ENCODE measurements at regions not wholly inside any gene's neighbourhood (a gene's known extent, or its start where the extent isn't known, plus 50 kb on each side); places are given as distances from the start of the nearest gene placed in this dataset.

DNA sequence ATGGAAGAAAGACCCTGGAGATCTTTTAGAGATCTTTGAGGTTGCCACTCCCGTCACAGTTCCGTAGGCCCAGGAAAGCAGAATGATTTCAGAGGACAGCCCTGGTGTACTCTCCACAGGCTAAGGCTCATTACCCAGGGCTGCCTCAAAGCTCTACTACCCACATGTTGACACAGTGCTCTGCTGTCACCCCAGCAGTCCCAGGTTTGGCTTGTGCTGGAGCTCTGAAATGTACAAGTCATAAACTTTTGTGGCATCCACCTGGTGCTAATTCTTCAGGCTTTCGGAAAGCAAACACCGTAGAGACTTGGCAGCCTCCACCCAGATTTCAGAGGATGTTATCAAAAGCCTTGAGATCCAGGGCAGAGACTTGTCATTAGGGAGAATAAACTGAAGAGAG is 136.5 kb downstream of the MTRR start:
- POLR2A ChIA-PET (ENCODE audit: partially characterized antibody) = no interaction called here
- 90% methylated on average over 4 of the region's 4 CpGs; no CpG with 5 or more reads in 1 of the 2 experiments for WGBS, 2 experiments (ENCODE audit: extremely low coverage in 1 of 2, insufficient coverage in 1 of 2, insufficient read length in 1 of 2, insufficient replicate concordance in 2 of 2, low coverage in 1 of 2, low lambda C conversion rate in 2 of 2, missing lambda C conversion rate in 1 of 2)
- no peak for DNase-seq (ENCODE audit: low read depth in 1 of 2, low spot score in 2 of 2)

More for the DNA sequence above, 136.5 kb downstream of the MTRR start:
- Histone ChIP-seq H4K8ac (ENCODE audit: extremely low read depth, insufficient read depth, low read length) (no peak overlapping the region), H3K23me2 (ENCODE audit: low read depth, low read length) (no peaks in the 10 kb centered on the region), H3K27ac (ENCODE audit: low read depth, low read length) (no peak overlapping the region), H2BK120ac (replicated peaks; ENCODE audit: low read depth, low read length) (no peak overlapping the region), H4K20me1 (replicated peaks in 1 of 2; ENCODE audit: control insufficient read depth in 1 of 2, insufficient read depth in 2 of 2, low read length in 2 of 2) (no peaks in the 10 kb centered on the region), H4K5ac (ENCODE audit: insufficient read length, low read depth, low read length) (no peak overlapping the region), H3K36me3 (ENCODE audit: control insufficient read depth in 2 of 4, insufficient read depth in 4 of 4, low read length in 3 of 4) (no peaks in the 10 kb centered on the region), H3K4ac (replicated peaks; ENCODE audit: insufficient read length, low read depth, low read length) (no peak overlapping the region), H2BK20ac (ENCODE audit: low read length) (no peak overlapping the region), H3K9me3 (ENCODE audit: insufficient read depth in 2 of 2, low read depth in 1 of 2, low read length in 1 of 2) (no peaks in the 10 kb centered on the region), H2AFZ (ENCODE audit: low read length) (no peak overlapping the region), H3K27me3 (replicated peaks in 1 of 4; ENCODE audit: control insufficient read depth in 3 of 4, extremely low read depth in 1 of 4, insufficient read depth in 3 of 4, low read length in 3 of 4) (no peaks in the 10 kb centered on the region), H3K4me2 (ENCODE audit: insufficient read depth in 1 of 2, low read depth in 2 of 2, low read length in 2 of 2) (no peak overlapping the region), H2BK12ac (ENCODE audit: low read depth, low read length) (no peak overlapping the region), H3K4me1 (replicated peaks in 1 of 4; ENCODE audit: control insufficient read depth in 3 of 4, insufficient read depth in 4 of 4, low read length in 3 of 4) (no peaks in the 10 kb centered on the region), H2BK15ac (ENCODE audit: low read length) (no peak overlapping the region), H3K56ac (replicated peaks; ENCODE audit: insufficient read length, low read depth, low read length) (no peak overlapping the region), H3K79me1 (ENCODE audit: low read depth, low read length) (no peaks in the 10 kb centered on the region), H3K9ac (replicated peaks in 1 of 4; ENCODE audit: extremely low read depth in 1 of 4, low read depth in 3 of 4, low read length in 3 of 4) (no peak overlapping the region), H3K18ac (ENCODE audit: extremely low read depth, low read length) (no peak overlapping the region), H3K14ac (ENCODE audit: insufficient read length) (no peak overlapping the region), H3K4me3 (ENCODE audit: extremely low read depth in 1 of 4, insufficient read depth in 2 of 4, low read depth in 3 of 4, low read length in 4 of 4) (no peak overlapping the region), H2AK5ac (ENCODE audit: low read depth, low read length) (no peak overlapping the region), H2BK5ac (ENCODE audit: low read depth, low read length) (no peak overlapping the region), H3K79me2 (ENCODE audit: control insufficient read depth in 1 of 2, insufficient read depth in 2 of 2, low read length in 2 of 2) (no peaks in the 10 kb centered on the region), H4K91ac (replicated peaks; ENCODE audit: insufficient read length, low read length) (no peak overlapping the region), H3K23ac (ENCODE audit: insufficient read length) (no peak overlapping the region)
- no peak for FAIRE-seq
- CTCF ChIA-PET (ENCODE audit: partially characterized antibody) = interaction anchor here (0.9 to 1.1 kb wide), 2 partner anchors 9 to 78 kb away, joined by 4 read pairs; no protein-coding TSS in a partner anchor
- TF ChIP-seq EP300 (IDR thresholded peaks at IDR 0.05; ENCODE audit: borderline replicate concordance in 1 of 2, low read depth in 2 of 2, low read length in 2 of 2) (no peak), SAP30 (IDR thresholded peaks at IDR 0.05; ENCODE audit: insufficient read depth, insufficient replicate concordance, low read length) (no peak), ASH2L (IDR thresholded peaks at IDR 0.05; ENCODE audit: low read length) (no peak), SP1 (IDR thresholded peaks at IDR 0.05; ENCODE audit: low read depth, low read length) (no peak), RNF2 (IDR thresholded peaks at IDR 0.05; ENCODE audit: borderline replicate concordance, low read depth, low read length, missing control alignments, poor library complexity, severe bottlenecking) (no peak)

Data from H1 (cell line).